HepG2 (cell line): ENCODE measurements at regions not wholly inside any gene's neighbourhood (a gene's known extent, or its start where the extent isn't known, plus 50 kb on each side); places are given as distances from the start of the nearest gene placed in this dataset.

Experiments used
- ATAC-seq: fragments of 200-7000 bp; cut with Tn5 transposase; 3 replicates; pipeline ENCODE4 v1.9.1; 2020; ENCODE audit warnings: mild to moderate bottlenecking, moderate library complexity
- BruUV-seq: library from RNA; stranded (reverse); fragments of 400-500 nt; replicated peaks from 2 replicates; lab custom pipeline; 2021; lab: Mats Ljungman, UMichigan
- CTCF ChIA-PET: fragments of 300-600 bp; formaldehyde crosslinking; extraction: SDS; loops from one replicate; lab custom pipeline; 2021; ENCODE audit warnings: low total read pairs, inconsistent platforms, low intra/inter-chr PET ratio; lab: Yijun Ruan, JAX
- POLR2A ChIA-PET: fragments of 350-600 bp; sonication (Branson Sonifier 250); formaldehyde crosslinking; loops from one replicate; lab custom pipeline; 2020; ENCODE audit warnings: antibody characterized with exemption, inconsistent platforms; lab: Yijun Ruan, JAX
- DNase-seq: peaks from one replicate; pipeline ENCODE4 v3.0.0-alpha.2; 2015; ENCODE audit warnings: low spot score
- FAIRE-seq: peaks from 3 replicates; lab custom pipeline; 2011; peaks lifted over from hg19 to GRCh38; lab: Jason Lieb, UNC
- H2AFZ ChIP-seq: one replicate; pipeline ENCODE4 v1.6.1; 2011; ENCODE audit warnings: low read length, inconsistent platforms
- H3K27ac ChIP-seq: fragments of 300-600 bp; 3 replicates; pipeline ENCODE4 v1.8.0; 2011; ENCODE audit warnings: mixed run types, mild to moderate bottlenecking, mixed read lengths, low read length, inconsistent platforms; ENCODE audit not compliant: insufficient read depth; ENCODE audit errors: extremely low read length
- H3K27me3 ChIP-seq, 2 experiments: fragments of 200-600 bp in 1 of 2; 2 replicates in 1 of 2; 3 replicates in 1 of 2; pipeline versions ENCODE4 v1.6.0 to v1.8.0; 2011; ENCODE audit warnings: low read length in 2 of 2, mild to moderate bottlenecking in 2 of 2, moderate library complexity in 2 of 2, inconsistent platforms in 1 of 2; ENCODE audit not compliant: insufficient read depth in 2 of 2, control insufficient read depth in 1 of 2
- H3K36me3 ChIP-seq, 2 experiments: fragments of 200-600 bp in 1 of 2; replicated peaks in 1 of 2; 2 replicates in 1 of 2; 3 replicates in 1 of 2; pipeline versions ENCODE4 v1.5.1 to v1.8.0; 2011; ENCODE audit warnings: low read length in 2 of 2, inconsistent platforms in 1 of 2; ENCODE audit not compliant: insufficient read depth in 2 of 2, control insufficient read depth in 1 of 2
- H3K4me1 ChIP-seq: 2 replicates; pipeline ENCODE4 v1.5.1; 2012; ENCODE audit warnings: low read length, inconsistent platforms; ENCODE audit not compliant: insufficient read depth
- H3K4me2 ChIP-seq: 2 replicates; pipeline ENCODE4 v1.6.0; 2011; ENCODE audit warnings: low read depth, low read length, inconsistent platforms
- H3K4me3 ChIP-seq, 3 experiments: fragments of 200-600 bp in 1 of 3; sonication (generic), shearing (Covaris generic) in 1 of 3; replicated peaks in 1 of 3; 2 replicates each; pipeline ENCODE4 v1.5.1; 2011 to 2016; ENCODE audit warnings: low read length in 3 of 3, inconsistent platforms in 2 of 3, low read depth in 2 of 3, mild to moderate bottlenecking in 2 of 3, control low read depth in 1 of 3, mixed read lengths in 1 of 3; ENCODE audit not compliant: insufficient read depth in 1 of 3
- H3K79me2 ChIP-seq: one replicate; pipeline ENCODE4 v1.6.1; 2011; ENCODE audit warnings: low read length, inconsistent platforms; ENCODE audit not compliant: insufficient read depth
- H3K9ac ChIP-seq: 2 replicates; pipeline ENCODE4 v1.6.0; 2011; ENCODE audit warnings: mild to moderate bottlenecking, low read depth, low read length, inconsistent platforms; ENCODE audit not compliant: insufficient read depth
- H3K9me3 ChIP-seq: 2 replicates; pipeline ENCODE4 v1.5.1; 2012; ENCODE audit warnings: mild to moderate bottlenecking, low read length
- H4K20me1 ChIP-seq: 2 replicates; pipeline ENCODE4 v1.6.0; 2011; ENCODE audit warnings: inconsistent platforms, mild to moderate bottlenecking, low read length, moderate library complexity; ENCODE audit not compliant: insufficient read depth
- ADNP ChIP-seq: sonication (generic); formaldehyde crosslinking; IDR thresholded peaks from 2 replicates; pipeline ENCODE4 v1.4.0; 2020; ENCODE audit warnings: missing genetic modification reagents
- KLF16 ChIP-seq, 2 experiments: sonication (generic) in 1 of 2; formaldehyde crosslinking in 1 of 2; IDR thresholded peaks; 2 replicates each; pipeline versions ENCODE4 v1.6.1 to v1.8.0; 2016 to 2023; ENCODE audit warnings: missing genetic modification reagents in 2 of 2, missing compliant biosample characterization in 1 of 2
- NCOA2 ChIP-seq: sonication (generic); formaldehyde crosslinking; IDR thresholded peaks from 2 replicates; pipeline ENCODE4 v1.8.0; 2022; ENCODE audit warnings: inconsistent platforms
- NONO ChIP-seq, 2 experiments: fragments of 450-650 bp in 1 of 2; sonication (generic) in 1 of 2; formaldehyde crosslinking in 1 of 2; IDR thresholded peaks in 1 of 2; conservative IDR thresholded peaks in 1 of 2; 2 replicates each; pipeline versions ENCODE4 v1.6.1 to v1.8.0; 2017 to 2022; ENCODE audit warnings: mild to moderate bottlenecking in 1 of 2, missing genetic modification reagents in 1 of 2, moderate library complexity in 1 of 2
- NR3C1 ChIP-seq: sonication (generic); formaldehyde crosslinking; IDR thresholded peaks from 2 replicates; pipeline ENCODE4 v1.4.0; 2020; ENCODE audit warnings: missing genetic modification reagents
- ZC3H4 ChIP-seq: sonication (generic); formaldehyde crosslinking; IDR thresholded peaks from 2 replicates; pipeline ENCODE4 v1.4.0; 2020; ENCODE audit warnings: missing genetic modification reagents, borderline replicate concordance
- ZNF225 ChIP-seq: sonication (generic); formaldehyde crosslinking; IDR thresholded peaks from 2 replicates; pipeline ENCODE4 v1.4.0; 2020; ENCODE audit warnings: mild to moderate bottlenecking, missing genetic modification reagents
- ZNF552 ChIP-seq: sonication (generic); formaldehyde crosslinking; IDR thresholded peaks from 2 replicates; pipeline ENCODE4 v1.9.0; 2022; ENCODE audit warnings: missing genetic modification reagents, mild to moderate bottlenecking, borderline replicate concordance
- ZNF576 ChIP-seq: sonication (generic); formaldehyde crosslinking; IDR thresholded peaks from 2 replicates; pipeline ENCODE4 v1.4.0; 2020; ENCODE audit warnings: mild to moderate bottlenecking, missing genetic modification reagents
- ZNF607 ChIP-seq: sonication (generic); formaldehyde crosslinking; IDR thresholded peaks from 2 replicates; pipeline ENCODE4 v1.5.1; 2020; ENCODE audit warnings: missing genetic modification reagents, mild to moderate bottlenecking, borderline replicate concordance
- ZNF616 ChIP-seq: sonication (generic); formaldehyde crosslinking; IDR thresholded peaks from 2 replicates; pipeline ENCODE4 v1.5.0; 2020; ENCODE audit warnings: low read depth, mild to moderate bottlenecking, missing genetic modification reagents
- ZNF644 ChIP-seq: IDR thresholded peaks from 2 replicates; pipeline ENCODE4 v1.6.1; 2016; ENCODE audit warnings: low read depth
- ZNF7 ChIP-seq: IDR thresholded peaks from 2 replicates; pipeline ENCODE4 v1.6.1; 2016; ENCODE audit warnings: missing biosample characterization, missing genetic modification reagents
- ZNF740 ChIP-seq: sonication (generic); formaldehyde crosslinking; IDR thresholded peaks from 2 replicates; pipeline ENCODE4 v1.4.0; 2020; ENCODE audit warnings: missing genetic modification reagents
- WGBS: methylation state at CpG from one replicate; pipeline ENCODE4 v1.1.6; 2017; ENCODE audit warnings: low lambda C conversion rate; 5-methylcytosine and 5-hydroxymethylcytosine counted together
- in situ Hi-C: cut with HindIII; loops from 2 replicates; pipeline ENCODE4 v1.10.0; 2017; ENCODE audit warnings: low pct_unique_long_range_greater_than_20kb; ENCODE audit not compliant: extremely low pct_ligation_motif_present
- intact Hi-C: fragments of 100-400 bp; cut with micrococcal nuclease; formaldehyde crosslinking; loops from one replicate; pipeline ENCODE4 v1.10.0; 2022; ENCODE audit not compliant: unreplicated experiment

- DNase-seq = no peak
- POLR2A ChIA-PET = no interaction called here
- in situ Hi-C loops = no loop called here
- TF ChIP-seq ZC3H4 (CRISPR knock-in tag) (no peak), ZNF225 (CRISPR knock-in tag) (no peak), ZNF740 (CRISPR knock-in tag) (no peak), NONO (IDR thresholded peaks at IDR 0.05) (no peak), NONO (CRISPR knock-in tag; conservative IDR thresholded peaks at IDR 0.05) (no peak), KLF16 (CRISPR knock-in tag; IDR thresholded peaks at IDR 0.05) (no peak), ZNF7 (CRISPR knock-in tag) (no peak), NR3C1 (no peak), ZNF616 (CRISPR knock-in tag) (no peak), ZNF576 (no peak), ZNF607 (CRISPR knock-in tag) (no peak), ZNF644 (CRISPR knock-in tag) (no peak), ADNP (CRISPR knock-in tag) (no peak), NCOA2 (CRISPR knock-in tag) (no peak), ZNF552 (CRISPR knock-in tag) (no peak)
- TF ChIP-seq, all 625 proteins: peak for 0
- H3K36me3 ChIP-seq = no peaks in the 10 kb centered on the region
- H3K79me2 ChIP-seq = no peaks in the 10 kb centered on the region
- WGBS = 9% methylated on average over 3 of the region's 3 CpGs
- H3K4me1 ChIP-seq = no peaks in the 10 kb centered on the region
- no peaks in the 10 kb centered on the region for H3K9me3 ChIP-seq
- H2AFZ ChIP-seq = no peak overlapping the region
- intact Hi-C loops = no loop called here
- peaks cover 0 to 3% of the 10 kb centered on the region in 2 experiments; a peak in 2 of 5 replicates for H3K27me3 ChIP-seq
- no peak for FAIRE-seq
- no peak overlapping the region for H3K4me3 ChIP-seq
- no peak overlapping the region for H3K4me2 ChIP-seq
- H3K27ac ChIP-seq = no peak overlapping the region
- H4K20me1 ChIP-seq = no peaks in the 10 kb centered on the region
- no peak for ATAC-seq
- no peak overlapping the region for H3K9ac ChIP-seq
- CTCF ChIA-PET = no interaction called here
- no TSS peak for BruUV-seq
Observed at GRCh38 chr13:36551445-36551844, 119.2 kb downstream of the CCNA1 start.
